Activated naive CD4-positive, alpha-beta T cell treated with anti-CD3 and anti-CD28 coated beads, Interleukin-2, amount 50 U/mL, for 24 hours (primary cell): ENCODE measurements at regions not wholly inside any gene's neighbourhood (a gene's known extent, or its start where the extent isn't known, plus 50 kb on each side); places are given as distances from the start of the nearest gene placed in this dataset.

ENCODE experiments used
- H3K27ac Mint-ChIP-seq: one replicate; pipeline ENCODE4 v1.8.0; 2021; ENCODE audit warnings: mild to moderate bottlenecking, mixed read lengths
- H3K27me3 Mint-ChIP-seq: one replicate; pipeline ENCODE4 v1.8.0; 2021; ENCODE audit warnings: mixed read lengths
- H3K36me3 Mint-ChIP-seq: one replicate; pipeline ENCODE4 v1.8.0; 2021; ENCODE audit warnings: mixed read lengths
- H3K4me1 Mint-ChIP-seq: one replicate; pipeline ENCODE4 v1.8.0; 2021; ENCODE audit warnings: mixed read lengths
- H3K4me3 Mint-ChIP-seq: one replicate; pipeline ENCODE4 v1.8.0; 2021; ENCODE audit warnings: mild to moderate bottlenecking, mixed read lengths
- H3K9me3 Mint-ChIP-seq: one replicate; pipeline ENCODE4 v1.8.0; 2021; ENCODE audit warnings: mixed read lengths

DNA sequence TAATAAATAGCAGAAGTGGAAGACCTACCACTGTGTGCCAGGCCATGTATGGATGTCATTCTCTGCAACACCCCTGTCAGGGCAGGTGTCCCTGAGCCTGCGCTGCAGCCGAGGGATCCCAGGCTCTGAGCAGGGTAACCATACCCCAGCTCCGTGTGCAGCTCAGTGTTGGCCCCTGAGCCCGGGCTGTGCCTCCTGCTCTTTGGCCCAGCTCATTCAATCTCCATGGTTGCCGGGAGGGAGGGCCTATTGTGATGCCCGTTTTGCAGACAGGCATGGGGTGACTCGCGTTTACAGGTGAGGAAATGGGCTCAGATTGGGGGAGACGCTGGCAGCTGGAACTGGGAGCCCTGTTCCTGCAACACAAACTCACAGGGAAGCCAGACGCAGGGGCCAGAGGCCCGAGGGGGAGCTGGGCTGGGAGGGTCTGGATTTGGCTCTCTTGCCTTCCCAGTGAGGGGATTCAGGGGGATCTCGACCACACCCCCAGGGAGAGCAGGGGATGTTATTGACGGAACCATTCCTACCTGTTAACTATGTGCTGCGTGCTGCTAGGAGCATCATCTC, 190.5 kb downstream of the IRF8 start:
- Mint-ChIP-seq H3K36me3 (no peaks in the 10 kb centered on the region), H3K4me1 (no peaks in the 10 kb centered on the region), H3K27ac (no peak overlapping the region), H3K27me3 (no peaks in the 10 kb centered on the region), H3K9me3 (no peaks in the 10 kb centered on the region), H3K4me3 (no peak overlapping the region)

DNA sequence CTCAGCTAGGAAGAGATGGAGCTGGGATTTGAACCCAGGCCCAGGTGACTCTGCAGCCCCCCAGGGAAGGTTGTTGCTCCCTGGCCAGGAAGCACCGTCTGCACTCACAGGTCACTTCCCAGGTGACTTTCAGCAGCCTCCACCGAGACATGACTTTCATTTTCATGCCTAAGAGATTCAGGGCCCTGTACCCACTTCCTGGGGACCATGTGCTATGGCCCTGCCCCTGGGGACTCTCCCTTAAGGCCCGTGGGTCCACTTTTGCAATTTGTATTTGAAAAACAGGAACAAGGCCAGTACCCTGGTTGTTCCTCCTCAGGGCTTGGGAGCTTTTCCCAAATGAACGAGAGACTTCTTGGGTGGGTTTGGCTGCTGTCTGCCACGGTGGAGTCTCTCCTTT, 191.0 kb downstream of the IRF8 start:
- Mint-ChIP-seq H3K9me3 (no peaks in the 10 kb centered on the region), H3K4me1 (no peaks in the 10 kb centered on the region), H3K36me3 (no peaks in the 10 kb centered on the region), H3K4me3 (no peak overlapping the region), H3K27me3 (no peaks in the 10 kb centered on the region), H3K27ac (no peak overlapping the region)

DNA sequence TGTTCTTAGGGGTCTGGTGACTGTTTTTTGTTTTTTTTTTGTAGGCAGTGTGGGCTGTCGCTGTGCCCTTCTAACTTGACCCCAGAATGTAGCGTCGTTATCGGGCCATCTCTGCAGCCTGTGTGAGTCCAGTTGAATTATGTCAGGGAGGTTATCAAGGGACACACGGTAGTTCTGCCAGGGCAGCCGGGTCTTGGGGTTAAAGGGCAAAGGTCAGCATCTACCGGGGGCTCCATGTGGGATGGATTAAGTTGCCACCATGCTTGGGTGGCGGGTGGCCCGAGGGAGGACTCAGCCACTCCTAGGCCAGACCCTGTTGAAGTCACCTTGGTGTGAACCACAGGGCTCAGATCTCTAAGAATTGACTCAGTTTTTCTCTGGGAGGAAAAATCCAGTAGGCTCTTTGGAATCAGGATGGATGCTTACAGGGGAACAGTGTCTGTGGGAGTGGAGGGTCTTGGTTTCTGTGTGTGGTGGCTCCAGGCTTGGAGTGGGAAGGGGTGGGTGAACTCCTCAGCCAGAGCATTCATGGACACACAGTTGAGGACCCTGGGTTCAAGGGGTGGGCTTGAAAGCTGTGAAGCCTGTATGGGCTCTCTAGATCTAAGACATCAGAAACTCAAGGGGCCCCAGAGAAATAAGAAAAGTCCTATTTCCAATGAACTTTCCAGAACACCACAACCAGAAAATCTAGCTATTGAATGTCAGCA, 191.7 kb downstream of the IRF8 start:
- Mint-ChIP-seq H3K4me1 (no peaks in the 10 kb centered on the region), H3K27ac (no peak overlapping the region), H3K4me3 (no peak overlapping the region), H3K36me3 (no peaks in the 10 kb centered on the region), H3K27me3 (no peaks in the 10 kb centered on the region), H3K9me3 (no peaks in the 10 kb centered on the region)

DNA sequence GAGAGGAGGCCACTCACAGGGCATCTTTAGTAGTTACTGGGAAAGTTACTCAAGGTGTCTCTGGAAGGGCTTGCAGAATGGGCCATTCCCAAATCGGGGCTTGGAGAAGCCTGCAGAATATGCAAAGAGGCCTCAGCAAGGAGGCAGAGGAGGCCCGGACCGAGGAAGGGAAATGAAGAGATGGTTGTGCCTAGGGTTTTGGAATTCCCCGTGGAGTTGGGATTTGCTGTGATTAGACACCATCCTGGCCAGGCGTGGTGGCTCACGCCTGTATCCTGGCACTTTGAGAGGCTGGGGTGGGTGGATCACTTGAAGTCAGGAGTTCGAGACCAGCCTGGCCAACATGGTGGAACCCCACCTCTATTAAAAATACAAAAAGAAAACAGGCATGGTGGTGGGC, 193.0 kb downstream of the IRF8 start:
- no peaks in the 10 kb centered on the region for H3K4me1 Mint-ChIP-seq
- no peak overlapping the region for H3K4me3 Mint-ChIP-seq
- H3K36me3 Mint-ChIP-seq: no peaks in the 10 kb centered on the region
- H3K27ac Mint-ChIP-seq: no peak overlapping the region
- H3K27me3 Mint-ChIP-seq: no peaks in the 10 kb centered on the region
- no peaks in the 10 kb centered on the region for H3K9me3 Mint-ChIP-seq

DNA sequence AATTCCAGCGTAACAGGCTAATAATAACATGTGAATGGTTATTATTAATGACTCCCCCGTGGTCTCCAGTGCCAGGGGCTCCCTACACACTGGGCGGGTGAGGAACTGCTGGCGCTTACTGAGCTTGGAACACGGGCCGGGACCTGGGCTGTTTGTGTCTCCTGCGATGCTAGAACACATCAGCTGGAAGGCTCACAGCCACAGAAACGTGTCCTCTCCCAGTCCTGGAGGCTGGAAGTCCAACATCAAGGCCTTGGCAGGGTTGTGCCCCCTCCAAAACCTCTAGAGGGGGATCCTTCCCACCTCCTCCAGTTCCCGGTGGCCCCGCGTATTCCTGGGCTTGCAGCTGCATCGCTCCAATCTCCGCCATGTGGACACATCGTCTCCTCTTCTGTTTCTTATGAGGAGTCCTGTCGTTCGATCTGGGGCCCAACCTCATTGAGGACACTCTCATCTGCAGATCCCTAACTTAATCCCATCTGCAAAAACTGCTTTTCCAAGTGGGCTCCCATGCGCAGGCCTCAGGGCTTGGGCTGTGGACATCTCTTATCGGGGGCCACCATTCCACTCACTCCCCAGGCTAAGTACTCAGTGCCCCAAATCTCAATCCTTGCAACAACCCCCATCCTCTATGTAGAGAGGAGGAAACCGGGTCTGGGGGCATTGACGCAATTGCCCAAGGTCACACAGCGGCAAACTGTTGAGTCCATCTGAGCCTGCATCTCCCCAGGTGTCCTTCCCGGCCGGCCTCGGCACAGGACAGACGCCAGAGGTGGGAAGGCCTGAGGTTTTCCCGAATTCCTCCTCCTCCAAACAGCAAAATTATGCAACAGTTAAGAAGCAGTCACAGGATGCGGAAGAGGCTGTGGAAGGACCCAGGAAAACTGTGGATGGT, 193.9 kb downstream of the IRF8 start:
- Mint-ChIP-seq H3K27me3 (no peaks in the 10 kb centered on the region), H3K9me3 (no peaks in the 10 kb centered on the region), H3K4me1 (no peaks in the 10 kb centered on the region), H3K36me3 (no peaks in the 10 kb centered on the region), H3K27ac (no peak overlapping the region), H3K4me3 (no peak overlapping the region)

DNA sequence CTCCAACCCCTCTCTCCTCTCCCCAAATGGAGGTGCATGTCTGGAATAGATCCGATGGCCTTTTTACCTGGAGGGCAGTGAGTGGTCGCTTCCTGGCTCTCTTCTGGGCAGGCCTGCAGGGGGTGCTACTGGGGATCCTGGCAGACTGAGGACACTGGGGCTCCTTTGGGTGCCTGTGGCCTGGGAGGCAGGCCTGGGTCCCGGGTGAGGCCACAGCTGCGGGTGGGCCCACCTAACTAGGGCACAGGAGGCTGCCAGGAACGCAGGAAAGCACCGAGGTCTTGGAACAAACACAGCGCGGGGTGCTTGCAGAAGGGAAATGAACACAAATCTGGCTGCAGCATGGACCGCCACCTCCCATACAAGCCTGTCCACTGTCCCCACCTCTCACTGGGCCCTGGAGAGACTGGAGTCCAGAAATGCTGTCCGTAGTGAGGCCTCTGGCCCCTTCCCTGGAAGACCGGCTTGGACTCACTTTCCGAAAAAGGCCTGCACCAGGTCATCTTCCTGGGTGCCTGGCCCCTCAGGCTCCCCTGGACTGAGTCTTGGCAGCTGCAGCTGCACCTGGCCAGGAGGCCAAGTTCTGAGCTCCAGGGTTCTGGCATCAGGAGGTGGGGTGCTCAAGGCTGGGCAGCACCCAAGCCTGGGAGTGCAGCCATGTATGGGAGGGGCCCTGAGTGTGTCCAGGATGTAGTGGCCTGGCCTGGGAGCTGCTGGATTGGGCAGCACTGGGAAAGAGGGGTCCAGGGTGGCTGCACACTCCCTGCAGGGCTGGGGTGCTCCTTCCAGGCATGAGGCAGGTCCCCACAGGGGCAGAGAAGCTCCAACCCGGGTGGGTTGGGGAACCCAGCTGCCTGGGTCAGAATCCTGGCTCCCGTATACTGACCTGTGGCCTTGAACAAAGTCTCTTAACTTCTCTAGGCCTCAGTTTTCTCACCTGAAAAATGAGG, 195.1 kb downstream of the IRF8 start:
- H3K27ac Mint-ChIP-seq: no peak overlapping the region
- no peaks in the 10 kb centered on the region for H3K36me3 Mint-ChIP-seq
- H3K4me3 Mint-ChIP-seq: no peak overlapping the region
- H3K9me3 Mint-ChIP-seq: no peaks in the 10 kb centered on the region
- H3K4me1 Mint-ChIP-seq: no peaks in the 10 kb centered on the region
- peaks cover 1% of the 10 kb centered on the region for H3K27me3 Mint-ChIP-seq

DNA sequence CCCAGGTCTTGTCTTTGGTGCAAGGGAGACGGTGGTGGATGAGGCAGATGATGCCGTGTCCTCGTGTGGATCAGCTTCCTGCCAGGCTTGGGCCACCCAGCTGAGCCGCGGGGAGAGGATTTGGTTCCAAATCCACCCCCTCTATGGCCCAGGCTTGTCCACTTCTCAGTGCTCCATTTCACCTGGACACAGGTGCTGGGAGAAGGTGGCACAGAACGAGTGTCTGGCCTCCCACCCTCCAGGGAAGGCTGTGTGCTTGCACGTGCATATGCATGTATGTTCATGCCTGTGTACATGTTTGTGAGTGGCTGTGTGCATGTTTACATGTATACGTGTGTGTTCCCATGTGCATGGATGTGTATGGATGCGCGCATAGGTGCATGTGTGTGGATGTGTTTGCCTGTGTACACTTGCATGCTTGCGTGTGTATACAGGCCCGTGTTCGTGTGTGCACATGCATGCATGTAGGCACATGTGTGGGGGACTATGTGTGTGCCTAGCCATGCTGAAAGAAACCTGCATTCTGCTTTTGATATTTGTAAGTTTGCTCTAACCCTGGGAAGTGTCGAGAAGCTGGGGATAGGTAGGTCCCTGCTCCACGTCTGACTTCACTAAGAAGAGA, 196.3 kb downstream of the IRF8 start:
- H3K9me3 Mint-ChIP-seq: no peaks in the 10 kb centered on the region

DNA sequence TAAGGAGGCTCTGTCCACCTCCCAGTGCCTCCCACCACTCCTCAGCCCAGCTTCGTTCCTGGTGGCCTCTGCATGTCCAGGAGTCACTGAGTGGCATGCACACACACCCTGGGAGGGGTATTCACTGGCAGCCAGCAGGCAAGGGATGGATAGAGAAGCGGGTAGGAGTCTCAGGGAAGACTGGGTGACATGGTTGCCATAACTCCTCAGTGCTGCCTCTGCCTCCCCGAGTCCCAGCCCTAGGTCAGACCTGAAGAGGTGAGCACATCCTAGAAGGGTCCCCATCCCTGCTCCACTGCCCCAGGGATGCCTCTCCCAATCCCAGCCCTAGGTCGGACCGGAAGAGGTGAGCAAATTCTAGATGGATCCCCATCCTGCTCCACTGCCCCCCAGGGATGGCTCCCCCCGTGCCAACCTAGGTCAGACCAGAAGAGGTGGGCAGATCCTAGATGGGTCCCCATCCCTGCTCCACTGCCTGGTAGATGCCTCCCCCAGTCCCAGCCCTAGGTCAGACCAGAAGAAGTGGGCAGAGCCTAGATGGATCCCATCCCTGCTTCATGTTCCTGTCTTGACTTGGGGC, 197.0 kb downstream of the IRF8 start:
- Mint-ChIP-seq H3K27ac (no peak overlapping the region), H3K4me3 (no peak overlapping the region), H3K27me3 (peaks cover 2% of the 10 kb centered on the region), H3K36me3 (no peaks in the 10 kb centered on the region), H3K9me3 (no peaks in the 10 kb centered on the region), H3K4me1 (no peaks in the 10 kb centered on the region)

More for the DNA sequence above, 196.3 kb downstream of the IRF8 start:
- Mint-ChIP-seq H3K4me1 (no peaks in the 10 kb centered on the region), H3K36me3 (no peaks in the 10 kb centered on the region), H3K27me3 (peaks cover 1% of the 10 kb centered on the region), H3K4me3 (no peak overlapping the region), H3K27ac (no peak overlapping the region)

DNA sequence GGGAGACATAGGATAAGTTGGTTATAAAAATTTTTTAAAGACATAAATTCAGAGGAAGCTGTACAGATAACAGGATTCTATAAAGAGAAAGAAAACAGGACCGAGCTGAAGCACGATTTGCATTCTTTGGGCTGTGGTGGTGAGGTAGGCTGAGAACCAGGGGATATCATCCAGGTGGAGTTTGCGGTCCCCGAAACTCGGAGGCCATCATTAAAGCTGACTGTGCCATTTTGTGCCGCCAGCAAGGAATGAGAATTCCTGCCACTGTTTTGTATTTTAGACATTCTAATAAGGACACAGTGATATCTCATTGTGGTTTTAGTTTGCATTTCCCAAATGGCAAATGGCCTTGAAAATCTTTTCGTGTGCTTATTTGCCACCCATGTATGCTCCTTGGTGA, 197.9 kb downstream of the IRF8 start:
- no peak overlapping the region for H3K4me3 Mint-ChIP-seq
- H3K27ac Mint-ChIP-seq: no peak overlapping the region
- H3K4me1 Mint-ChIP-seq: no peaks in the 10 kb centered on the region
- H3K9me3 Mint-ChIP-seq: no peaks in the 10 kb centered on the region
- peaks cover 2% of the 10 kb centered on the region for H3K27me3 Mint-ChIP-seq
- no peaks in the 10 kb centered on the region for H3K36me3 Mint-ChIP-seq

DNA sequence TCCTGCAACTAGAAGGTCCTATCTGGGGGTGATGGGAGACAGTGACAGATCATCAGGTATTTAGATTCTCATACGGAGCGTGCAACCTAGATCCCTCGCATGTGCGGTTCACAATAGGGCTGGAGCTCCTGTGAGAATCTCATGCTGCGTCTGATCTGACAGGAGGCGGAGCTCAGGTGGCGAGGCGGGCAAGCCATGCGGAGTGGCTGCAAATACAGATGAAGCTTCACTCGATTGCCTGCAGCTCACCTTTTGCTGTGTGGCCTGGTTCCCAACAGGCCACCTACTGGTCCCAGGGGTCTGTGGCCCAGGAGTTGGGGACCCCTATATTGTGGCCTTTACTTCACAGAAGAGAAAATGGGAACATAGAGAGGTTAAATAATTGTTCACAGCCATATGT, 200.4 kb downstream of the IRF8 start:
- no peak overlapping the region for H3K27ac Mint-ChIP-seq
- H3K27me3 Mint-ChIP-seq: peaks cover 2% of the 10 kb centered on the region
- H3K4me1 Mint-ChIP-seq: no peaks in the 10 kb centered on the region
- H3K4me3 Mint-ChIP-seq: no peak overlapping the region
- H3K9me3 Mint-ChIP-seq: no peaks in the 10 kb centered on the region
- H3K36me3 Mint-ChIP-seq: peaks cover 2% of the 10 kb centered on the region

DNA sequence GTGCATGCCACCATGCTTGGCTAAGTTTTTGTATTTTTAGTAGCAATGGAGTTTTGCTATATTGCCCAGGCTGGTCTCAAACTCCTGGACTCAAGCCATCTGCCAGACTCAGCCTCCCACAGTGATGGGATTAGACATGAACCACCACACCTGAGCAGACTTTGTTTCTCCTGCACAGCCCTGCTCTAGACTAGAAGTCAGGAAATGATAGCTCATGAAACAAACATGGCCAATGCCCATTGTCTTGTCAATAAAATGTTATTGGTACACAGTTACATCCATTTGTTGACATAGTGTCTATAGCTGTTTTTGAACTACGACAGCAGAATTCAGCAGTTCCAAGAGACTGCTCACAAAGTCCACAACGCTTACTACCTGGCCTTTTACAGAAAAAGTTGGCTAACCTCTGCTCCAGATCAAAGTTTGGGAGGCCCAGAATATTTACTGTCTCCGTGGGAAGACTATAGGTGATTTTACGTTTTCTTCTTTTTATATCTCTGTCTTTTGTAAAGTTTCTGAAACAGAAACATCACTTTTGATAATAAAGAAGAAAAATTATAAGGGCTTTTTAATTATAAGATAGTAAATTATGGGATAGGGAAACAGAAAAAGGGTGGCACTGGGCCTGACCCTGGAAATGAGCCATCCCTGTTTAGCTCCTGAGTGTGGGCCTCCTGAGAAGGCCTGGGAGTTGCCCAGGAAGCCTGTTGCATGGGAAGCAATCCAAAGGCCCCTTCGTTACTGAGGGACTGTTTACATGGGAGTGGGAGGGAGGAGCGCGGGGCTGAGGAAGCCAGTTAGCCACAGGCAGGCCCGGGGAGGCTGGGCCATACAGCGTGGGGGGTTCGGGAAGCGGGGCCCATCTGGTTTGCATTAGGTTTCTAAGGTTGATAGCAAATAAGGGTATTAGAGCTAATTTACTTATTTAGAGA, 201.5 kb downstream of the IRF8 start:
- no peak overlapping the region for H3K4me3 Mint-ChIP-seq
- no peaks in the 10 kb centered on the region for H3K9me3 Mint-ChIP-seq
- peaks cover 2% of the 10 kb centered on the region for H3K36me3 Mint-ChIP-seq
- H3K27ac Mint-ChIP-seq: no peak overlapping the region
- no peaks in the 10 kb centered on the region for H3K4me1 Mint-ChIP-seq
- H3K27me3 Mint-ChIP-seq: peaks cover 2% of the 10 kb centered on the region

DNA sequence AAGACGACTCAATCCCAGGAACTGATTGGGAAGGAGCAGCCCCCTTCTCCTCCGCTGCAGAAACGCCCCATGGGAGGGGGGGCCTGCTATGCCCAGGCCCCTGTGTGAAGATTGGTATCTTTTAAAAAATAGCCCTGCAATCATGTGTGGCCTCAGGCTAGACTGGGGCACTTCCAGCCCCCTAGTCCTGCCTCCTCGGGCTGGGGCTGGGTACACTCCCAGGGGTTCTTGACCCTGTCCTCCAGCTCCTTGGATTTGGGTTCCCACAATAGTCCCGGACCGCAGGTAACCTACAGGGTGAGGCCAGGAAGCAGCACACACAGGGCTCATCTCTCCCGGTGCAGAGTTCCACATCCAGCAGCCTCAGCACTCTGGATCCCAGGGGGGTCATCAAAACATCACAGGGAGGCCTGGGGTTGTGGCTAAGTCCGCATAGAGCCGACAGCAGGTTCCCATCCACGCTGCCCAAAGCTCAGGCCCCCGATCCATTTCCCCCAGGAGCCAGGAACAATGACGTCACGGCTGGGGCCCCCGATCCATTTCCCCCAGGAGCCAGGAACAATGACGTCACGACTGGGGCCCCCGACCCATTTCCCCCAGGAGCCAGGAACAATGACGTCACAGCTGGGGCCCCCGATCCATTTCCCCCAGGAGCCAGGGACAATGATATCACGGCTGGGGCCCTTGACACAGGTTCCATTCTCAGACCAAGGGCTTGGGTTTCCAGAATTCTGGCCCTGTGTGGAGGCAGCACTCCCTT, 202.4 kb downstream of the IRF8 start:
- peaks cover 2% of the 10 kb centered on the region for H3K27me3 Mint-ChIP-seq
- H3K36me3 Mint-ChIP-seq: peaks cover 2% of the 10 kb centered on the region
- no peaks in the 10 kb centered on the region for H3K9me3 Mint-ChIP-seq
- no peak overlapping the region for H3K4me3 Mint-ChIP-seq
- no peak overlapping the region for H3K27ac Mint-ChIP-seq
- no peaks in the 10 kb centered on the region for H3K4me1 Mint-ChIP-seq

DNA sequence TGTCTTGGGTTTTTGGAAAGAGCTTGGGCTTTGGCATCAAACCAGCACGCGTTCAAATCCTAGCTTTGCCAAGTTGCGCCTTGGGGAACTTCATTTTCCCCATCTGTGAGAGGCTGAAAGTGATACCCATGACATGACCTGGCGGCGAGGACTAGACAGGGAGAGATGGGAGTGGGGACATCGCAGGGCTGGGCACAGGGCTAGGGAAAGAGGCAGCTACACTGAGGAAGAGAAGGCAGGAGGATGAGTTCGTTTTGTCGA, 202.9 kb downstream of the IRF8 start:
- H3K36me3 Mint-ChIP-seq: peaks cover 2% of the 10 kb centered on the region
- H3K27ac Mint-ChIP-seq: no peak overlapping the region
- H3K4me3 Mint-ChIP-seq: no peak overlapping the region
- H3K27me3 Mint-ChIP-seq: peaks cover 2% of the 10 kb centered on the region
- no peaks in the 10 kb centered on the region for H3K9me3 Mint-ChIP-seq
- H3K4me1 Mint-ChIP-seq: no peaks in the 10 kb centered on the region
